Mucosa of rectum (tissue), 2 donors: ENCODE measurements at regions not wholly inside any gene's neighbourhood (a gene's known extent, or its start where the extent isn't known, plus 50 kb on each side); places are given as distances from the start of the nearest gene placed in this dataset.
"Not testable (repeated sequence)": the region's sequence is repeated elsewhere in the genome, so short reads cannot be mapped to it uniquely, and the experiment has no call there.

Experiments used
- H3K27ac ChIP-seq, 2 donors: one replicate each; pipeline ENCODE4 v1.7.0; 2013; ENCODE audit warnings: inconsistent platforms in 2 of 2, low read depth in 2 of 2, low read length in 2 of 2
- H3K27me3 ChIP-seq, 2 donors: one replicate each; pipeline ENCODE4 v1.7.0; 2013; ENCODE audit warnings: low read length in 2 of 2; ENCODE audit not compliant: control insufficient read depth in 2 of 2, insufficient read depth in 2 of 2
- H3K36me3 ChIP-seq, 2 donors: one replicate each; pipeline ENCODE4 v1.7.0; 2013; ENCODE audit warnings: low read length in 2 of 2; ENCODE audit not compliant: control insufficient read depth in 2 of 2, insufficient read depth in 2 of 2
- H3K4me1 ChIP-seq, 2 donors: one replicate each; pipeline ENCODE4 v1.7.0; 2013; ENCODE audit warnings: low read length in 2 of 2, mild to moderate bottlenecking in 1 of 2; ENCODE audit not compliant: control insufficient read depth in 2 of 2, insufficient read depth in 2 of 2
- H3K4me3 ChIP-seq, 2 donors: one replicate each; pipeline ENCODE4 v1.7.0; 2013; ENCODE audit warnings: low read length in 2 of 2
- H3K9ac ChIP-seq, 2 donors: one replicate each; pipeline ENCODE4 v1.7.0; 2013; ENCODE audit warnings: low read length in 2 of 2, low read depth in 1 of 2, mild to moderate bottlenecking in 1 of 2
- H3K9me3 ChIP-seq, 2 donors: one replicate each; pipeline ENCODE4 v1.7.0; 2013; ENCODE audit warnings: low read length in 2 of 2; ENCODE audit not compliant: control insufficient read depth in 2 of 2
- donor health status: healthy.
- donor health status: Normal muscosa, but diverticular disease.

GRCh38 chr1:238343852-238344251, 453.1 kb upstream of the ZP4 start:
- Histone ChIP-seq H3K9me3 (peaks cover 0 to 2% of the 10 kb centered on the region in 2 donors), H3K4me1 (no peaks in the 10 kb centered on the region), H3K9ac (no peak overlapping the region), H3K27ac (no peak overlapping the region), H3K36me3 (no peaks in the 10 kb centered on the region), H3K27me3 (no peaks in the 10 kb centered on the region), H3K4me3 (no peak overlapping the region)

- H3K9me3 ChIP-seq = no peaks in the 10 kb centered on the region
- no peak overlapping the region for H3K9ac ChIP-seq
- no peaks in the 10 kb centered on the region for H3K27me3 ChIP-seq
- H3K4me3 ChIP-seq = no peak overlapping the region
- H3K4me1 ChIP-seq = no peaks in the 10 kb centered on the region
- no peaks in the 10 kb centered on the region for H3K36me3 ChIP-seq
- no peak overlapping the region for H3K27ac ChIP-seq
Measured at GRCh38 chr1:238341395-238341794, 450.7 kb upstream of the ZP4 start.

GRCh38 chr1:238340989-238341388, 450.3 kb upstream of the ZP4 start:
- no peaks in the 10 kb centered on the region for H3K36me3 ChIP-seq
- H3K4me3 ChIP-seq = no peak overlapping the region
- no peak overlapping the region for H3K9ac ChIP-seq
- no peaks in the 10 kb centered on the region for H3K9me3 ChIP-seq
- no peaks in the 10 kb centered on the region for H3K4me1 ChIP-seq
- H3K27ac ChIP-seq = no peak overlapping the region
- no peaks in the 10 kb centered on the region for H3K27me3 ChIP-seq

GRCh38 chr1:238336531-238336930, 445.8 kb upstream of the ZP4 start:
- Histone ChIP-seq H3K27me3 (no peaks in the 10 kb centered on the region), H3K27ac (no peak overlapping the region), H3K4me3 (no peak overlapping the region), H3K36me3 (no peaks in the 10 kb centered on the region), H3K9me3 (no peaks in the 10 kb centered on the region), H3K4me1 (no peaks in the 10 kb centered on the region), H3K9ac (no peak overlapping the region)

- no peaks in the 10 kb centered on the region for H3K36me3 ChIP-seq
- H3K9ac ChIP-seq = no peak overlapping the region
- no peaks in the 10 kb centered on the region for H3K4me1 ChIP-seq
- H3K9me3 ChIP-seq = no peaks in the 10 kb centered on the region
- H3K4me3 ChIP-seq = no peak overlapping the region
- H3K27me3 ChIP-seq = no peaks in the 10 kb centered on the region
- H3K27ac ChIP-seq = no peak overlapping the region
Measured at GRCh38 chr1:238334170-238334569, 443.4 kb upstream of the ZP4 start.

GRCh38 chr1:238331557-238331956, 440.8 kb upstream of the ZP4 start:
- H3K36me3 ChIP-seq = no peaks in the 10 kb centered on the region
- no peak overlapping the region for H3K9ac ChIP-seq
- H3K4me3 ChIP-seq = no peak overlapping the region
- H3K9me3 ChIP-seq = no peaks in the 10 kb centered on the region
- H3K4me1 ChIP-seq = no peaks in the 10 kb centered on the region
- no peaks in the 10 kb centered on the region for H3K27me3 ChIP-seq
- H3K27ac ChIP-seq = no peak overlapping the region

- H3K36me3 ChIP-seq = no peaks in the 10 kb centered on the region
Measured at GRCh38 chr1:238329671-238330070, 438.9 kb upstream of the ZP4 start.

GRCh38 chr1:238327033-238327432, 436.3 kb upstream of the ZP4 start:
- H3K27me3 ChIP-seq, H3K9ac ChIP-seq, H3K36me3 ChIP-seq, H3K4me1 ChIP-seq, H3K9me3 ChIP-seq, H3K4me3 ChIP-seq, H3K27ac ChIP-seq: not testable (repeated sequence)

More at GRCh38 chr1:238329671-238330070, 438.9 kb upstream of the ZP4 start:
- Histone ChIP-seq H3K9me3 (no peaks in the 10 kb centered on the region), H3K27me3 (no peaks in the 10 kb centered on the region), H3K4me3 (no peak overlapping the region), H3K27ac (no peak overlapping the region), H3K4me1 (no peaks in the 10 kb centered on the region), H3K9ac (no peak overlapping the region)

- H3K36me3 ChIP-seq, H3K27ac ChIP-seq, H3K27me3 ChIP-seq, H3K9ac ChIP-seq, H3K9me3 ChIP-seq, H3K4me1 ChIP-seq, H3K4me3 ChIP-seq: not testable (repeated sequence)
Measured at GRCh38 chr1:238326479-238326878, 435.8 kb upstream of the ZP4 start.

GRCh38 chr1:238324211-238324864, 433.6 kb upstream of the ZP4 start:
- H3K4me3 ChIP-seq = no peak overlapping the region
- no peaks in the 10 kb centered on the region for H3K4me1 ChIP-seq
- no peak overlapping the region for H3K9ac ChIP-seq
- no peaks in the 10 kb centered on the region for H3K36me3 ChIP-seq
- H3K27me3 ChIP-seq = no peaks in the 10 kb centered on the region
- no peak overlapping the region for H3K27ac ChIP-seq
- H3K9me3 ChIP-seq = no peaks in the 10 kb centered on the region

- H3K4me3 ChIP-seq = no peak overlapping the region
- no peak overlapping the region for H3K27ac ChIP-seq
- H3K4me1 ChIP-seq = no peaks in the 10 kb centered on the region
- H3K36me3 ChIP-seq = no peaks in the 10 kb centered on the region
- H3K9ac ChIP-seq = no peak overlapping the region
- H3K9me3 ChIP-seq = no peaks in the 10 kb centered on the region
- H3K27me3 ChIP-seq = no peaks in the 10 kb centered on the region
Measured at GRCh38 chr1:238323490-238323889, 432.8 kb upstream of the ZP4 start.
